ENCODE measurements at regions not wholly inside any gene's neighbourhood (a gene's known extent, or its start where the extent isn't known, plus 50 kb on each side); places are given as distances from the start of the nearest gene placed in this dataset.

DNA sequence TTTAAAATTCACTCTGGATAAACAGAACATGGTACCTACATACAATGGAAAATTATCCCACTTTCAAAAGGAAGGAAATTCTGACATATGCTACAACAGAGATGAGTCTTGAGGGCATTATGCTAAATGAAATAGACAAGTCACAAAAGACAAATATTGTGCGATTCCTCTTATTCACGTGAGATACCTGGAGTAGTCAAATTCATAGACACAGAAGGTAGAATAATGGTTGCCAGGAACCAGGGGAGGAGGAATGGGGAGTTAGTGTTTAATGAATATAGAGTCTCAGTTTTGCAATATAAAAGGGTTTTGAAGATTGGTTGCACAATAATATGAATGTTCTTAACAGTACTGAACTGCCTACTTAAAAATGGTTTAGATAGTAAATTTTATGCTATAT lies 69.8 kb upstream of the WAC start:
- Histone ChIP-seq H3K27ac (ENCODE audit: low read depth) (no peak overlapping the region), H3K4me2 (no peak overlapping the region), H2AFZ (no peak overlapping the region), H3K27me3 (ENCODE audit: insufficient read depth) (no peaks in the 10 kb centered on the region), H3K36me3 (ENCODE audit: insufficient read depth) (no peaks in the 10 kb centered on the region), H3K4me3 (no peak overlapping the region), H3K4me1 (ENCODE audit: insufficient read depth) (peaks cover 12% of the 10 kb centered on the region), H3K9me2 (ENCODE audit: insufficient read depth) (no peaks in the 10 kb centered on the region), H4K20me1 (replicated peaks; ENCODE audit: insufficient read depth) (no peaks in the 10 kb centered on the region), H3K79me2 (replicated peaks; ENCODE audit: insufficient read depth) (no peaks in the 10 kb centered on the region), H3F3A (replicated peaks; ENCODE audit: low read depth) (no peaks in the 10 kb centered on the region)
- H3K4me1 Mint-ChIP-seq, result peaks cover 20% of the 10 kb centered on the region
- H3K4me3 Mint-ChIP-seq, result no peak overlapping the region
- DNase-seq (ENCODE audit: low spot score), result no peak
- H3K27ac Mint-ChIP-seq, result no peak overlapping the region
- peaks cover under 1% of the 10 kb centered on the region; the same call in 1 of the 3 replicates for H3K9me3 Mint-ChIP-seq
- H3K27me3 Mint-ChIP-seq (ENCODE audit: insufficient read depth, low read depth, poor library complexity), result peaks cover 6% of the 10 kb centered on the region
- TF ChIP-seq, protein P1, sequence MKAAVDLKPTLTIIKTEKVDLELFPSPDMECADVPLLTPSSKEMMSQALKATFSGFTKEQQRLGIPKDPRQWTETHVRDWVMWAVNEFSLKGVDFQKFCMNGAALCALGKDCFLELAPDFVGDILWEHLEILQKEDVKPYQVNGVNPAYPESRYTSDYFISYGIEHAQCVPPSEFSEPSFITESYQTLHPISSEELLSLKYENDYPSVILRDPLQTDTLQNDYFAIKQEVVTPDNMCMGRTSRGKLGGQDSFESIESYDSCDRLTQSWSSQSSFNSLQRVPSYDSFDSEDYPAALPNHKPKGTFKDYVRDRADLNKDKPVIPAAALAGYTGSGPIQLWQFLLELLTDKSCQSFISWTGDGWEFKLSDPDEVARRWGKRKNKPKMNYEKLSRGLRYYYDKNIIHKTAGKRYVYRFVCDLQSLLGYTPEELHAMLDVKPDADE (IDR thresholded peaks at IDR 0.05), result no peak
- TF ChIP-seq, protein P2, sequence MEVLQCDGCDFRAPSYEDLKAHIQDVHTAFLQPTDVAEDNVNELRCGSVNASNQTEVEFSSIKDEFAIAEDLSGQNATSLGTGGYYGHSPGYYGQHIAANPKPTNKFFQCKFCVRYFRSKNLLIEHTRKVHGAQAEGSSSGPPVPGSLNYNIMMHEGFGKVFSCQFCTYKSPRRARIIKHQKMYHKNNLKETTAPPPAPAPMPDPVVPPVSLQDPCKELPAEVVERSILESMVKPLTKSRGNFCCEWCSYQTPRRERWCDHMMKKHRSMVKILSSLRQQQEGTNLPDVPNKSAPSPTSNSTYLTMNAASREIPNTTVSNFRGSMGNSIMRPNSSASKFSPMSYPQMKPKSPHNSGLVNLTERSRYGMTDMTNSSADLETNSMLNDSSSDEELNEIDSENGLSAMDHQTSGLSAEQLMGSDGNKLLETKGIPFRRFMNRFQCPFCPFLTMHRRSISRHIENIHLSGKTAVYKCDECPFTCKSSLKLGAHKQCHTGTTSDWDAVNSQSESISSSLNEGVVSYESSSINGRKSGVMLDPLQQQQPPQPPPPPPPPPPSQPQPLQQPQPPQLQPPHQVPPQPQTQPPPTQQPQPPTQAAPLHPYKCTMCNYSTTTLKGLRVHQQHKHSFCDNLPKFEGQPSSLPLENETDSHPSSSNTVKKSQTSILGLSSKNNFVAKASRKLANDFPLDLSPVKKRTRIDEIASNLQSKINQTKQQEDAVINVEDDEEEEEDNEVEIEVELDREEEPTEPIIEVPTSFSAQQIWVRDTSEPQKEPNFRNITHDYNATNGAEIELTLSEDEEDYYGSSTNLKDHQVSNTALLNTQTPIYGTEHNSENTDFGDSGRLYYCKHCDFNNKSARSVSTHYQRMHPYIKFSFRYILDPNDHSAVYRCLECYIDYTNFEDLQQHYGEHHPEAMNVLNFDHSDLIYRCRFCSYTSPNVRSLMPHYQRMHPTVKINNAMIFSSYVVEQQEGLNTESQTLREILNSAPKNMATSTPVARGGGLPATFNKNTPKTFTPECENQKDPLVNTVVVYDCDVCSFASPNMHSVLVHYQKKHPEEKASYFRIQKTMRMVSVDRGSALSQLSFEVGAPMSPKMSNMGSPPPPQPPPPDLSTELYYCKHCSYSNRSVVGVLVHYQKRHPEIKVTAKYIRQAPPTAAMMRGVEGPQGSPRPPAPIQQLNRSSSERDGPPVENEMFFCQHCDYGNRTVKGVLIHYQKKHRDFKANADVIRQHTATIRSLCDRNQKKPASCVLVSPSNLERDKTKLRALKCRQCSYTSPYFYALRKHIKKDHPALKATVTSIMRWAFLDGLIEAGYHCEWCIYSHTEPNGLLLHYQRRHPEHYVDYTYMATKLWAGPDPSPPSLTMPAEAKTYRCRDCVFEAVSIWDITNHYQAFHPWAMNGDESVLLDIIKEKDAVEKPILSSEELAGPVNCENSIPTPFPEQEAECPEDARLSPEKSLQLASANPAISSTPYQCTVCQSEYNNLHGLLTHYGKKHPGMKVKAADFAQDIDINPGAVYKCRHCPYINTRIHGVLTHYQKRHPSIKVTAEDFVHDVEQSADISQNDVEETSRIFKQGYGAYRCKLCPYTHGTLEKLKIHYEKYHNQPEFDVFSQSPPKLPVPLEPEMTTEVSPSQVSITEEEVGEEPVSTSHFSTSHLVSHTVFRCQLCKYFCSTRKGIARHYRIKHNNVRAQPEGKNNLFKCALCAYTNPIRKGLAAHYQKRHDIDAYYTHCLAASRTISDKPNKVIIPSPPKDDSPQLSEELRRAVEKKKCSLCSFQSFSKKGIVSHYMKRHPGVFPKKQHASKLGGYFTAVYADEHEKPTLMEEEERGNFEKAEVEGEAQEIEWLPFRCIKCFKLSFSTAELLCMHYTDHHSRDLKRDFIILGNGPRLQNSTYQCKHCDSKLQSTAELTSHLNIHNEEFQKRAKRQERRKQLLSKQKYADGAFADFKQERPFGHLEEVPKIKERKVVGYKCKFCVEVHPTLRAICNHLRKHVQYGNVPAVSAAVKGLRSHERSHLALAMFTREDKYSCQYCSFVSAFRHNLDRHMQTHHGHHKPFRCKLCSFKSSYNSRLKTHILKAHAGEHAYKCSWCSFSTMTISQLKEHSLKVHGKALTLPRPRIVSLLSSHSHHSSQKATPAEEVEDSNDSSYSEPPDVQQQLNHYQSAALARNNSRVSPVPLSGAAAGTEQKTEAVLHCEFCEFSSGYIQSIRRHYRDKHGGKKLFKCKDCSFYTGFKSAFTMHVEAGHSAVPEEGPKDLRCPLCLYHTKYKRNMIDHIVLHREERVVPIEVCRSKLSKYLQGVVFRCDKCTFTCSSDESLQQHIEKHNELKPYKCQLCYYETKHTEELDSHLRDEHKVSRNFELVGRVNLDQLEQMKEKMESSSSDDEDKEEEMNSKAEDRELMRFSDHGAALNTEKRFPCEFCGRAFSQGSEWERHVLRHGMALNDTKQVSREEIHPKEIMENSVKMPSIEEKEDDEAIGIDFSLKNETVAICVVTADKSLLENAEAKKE (CRISPR knock-in tag; IDR thresholded peaks at IDR 0.05), result no peak
- TF ChIP-seq EZH2 (IDR thresholded peaks at IDR 0.05; ENCODE audit: low read depth, unreplicated experiment), result no peak
- TF ChIP-seq, protein P3, sequence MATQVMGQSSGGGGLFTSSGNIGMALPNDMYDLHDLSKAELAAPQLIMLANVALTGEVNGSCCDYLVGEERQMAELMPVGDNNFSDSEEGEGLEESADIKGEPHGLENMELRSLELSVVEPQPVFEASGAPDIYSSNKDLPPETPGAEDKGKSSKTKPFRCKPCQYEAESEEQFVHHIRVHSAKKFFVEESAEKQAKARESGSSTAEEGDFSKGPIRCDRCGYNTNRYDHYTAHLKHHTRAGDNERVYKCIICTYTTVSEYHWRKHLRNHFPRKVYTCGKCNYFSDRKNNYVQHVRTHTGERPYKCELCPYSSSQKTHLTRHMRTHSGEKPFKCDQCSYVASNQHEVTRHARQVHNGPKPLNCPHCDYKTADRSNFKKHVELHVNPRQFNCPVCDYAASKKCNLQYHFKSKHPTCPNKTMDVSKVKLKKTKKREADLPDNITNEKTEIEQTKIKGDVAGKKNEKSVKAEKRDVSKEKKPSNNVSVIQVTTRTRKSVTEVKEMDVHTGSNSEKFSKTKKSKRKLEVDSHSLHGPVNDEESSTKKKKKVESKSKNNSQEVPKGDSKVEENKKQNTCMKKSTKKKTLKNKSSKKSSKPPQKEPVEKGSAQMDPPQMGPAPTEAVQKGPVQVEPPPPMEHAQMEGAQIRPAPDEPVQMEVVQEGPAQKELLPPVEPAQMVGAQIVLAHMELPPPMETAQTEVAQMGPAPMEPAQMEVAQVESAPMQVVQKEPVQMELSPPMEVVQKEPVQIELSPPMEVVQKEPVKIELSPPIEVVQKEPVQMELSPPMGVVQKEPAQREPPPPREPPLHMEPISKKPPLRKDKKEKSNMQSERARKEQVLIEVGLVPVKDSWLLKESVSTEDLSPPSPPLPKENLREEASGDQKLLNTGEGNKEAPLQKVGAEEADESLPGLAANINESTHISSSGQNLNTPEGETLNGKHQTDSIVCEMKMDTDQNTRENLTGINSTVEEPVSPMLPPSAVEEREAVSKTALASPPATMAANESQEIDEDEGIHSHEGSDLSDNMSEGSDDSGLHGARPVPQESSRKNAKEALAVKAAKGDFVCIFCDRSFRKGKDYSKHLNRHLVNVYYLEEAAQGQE (IDR thresholded peaks at IDR 0.05; ENCODE audit: unreplicated experiment), result no peak
- no peak for TF ChIP-seq NANOG (IDR thresholded peaks at IDR 0.05; ENCODE audit: borderline replicate concordance)
- no peaks in the 10 kb centered on the region; the same call in 2 of the 3 replicates for H3K36me3 Mint-ChIP-seq (ENCODE audit: low read depth)
- ATAC-seq, result no peak
